Esophagus muscularis mucosa (tissue), 4 donors: ENCODE measurements at regions not wholly inside any gene's neighbourhood (a gene's known extent, or its start where the extent isn't known, plus 50 kb on each side); places are given as distances from the start of the nearest gene placed in this dataset.

Experiments
- DNase-seq: peaks from one replicate; pipeline ENCODE4 v3.0.0-alpha.2; 2017; ENCODE audit errors: extremely low spot score
- H3K27ac ChIP-seq, 4 donors: fragments of 200-600 bp; sonication (generic); replicated peaks in 1 of 4; 1 replicate in 3 of 4; 2 replicates in 1 of 4; pipeline ENCODE4 v1.5.1; 2016 to 2019; ENCODE audit warnings: mild to moderate bottlenecking in 1 of 4
- H3K27me3 ChIP-seq, 4 donors: fragments of 200-600 bp; sonication (generic); one replicate each; pipeline versions ENCODE4 v1.5.1 to v1.6.0; 2016 to 2019
- H3K36me3 ChIP-seq, 4 donors: fragments of 200-600 bp; sonication (generic); one replicate each; pipeline ENCODE4 v1.5.1; 2016 to 2019
- H3K4me1 ChIP-seq, 4 donors: fragments of 200-600 bp; sonication (generic); one replicate each; pipeline ENCODE4 v1.5.1; 2016 to 2019
- H3K4me3 ChIP-seq, 4 donors: fragments of 200-600 bp; sonication (generic); 1 replicate in 2 of 4; 2 replicates in 2 of 4; pipeline ENCODE4 v1.5.1; 2016 to 2019; ENCODE audit warnings: mild to moderate bottlenecking in 4 of 4, moderate library complexity in 1 of 4
- H3K9me3 ChIP-seq, 4 donors: fragments of 200-600 bp; sonication (generic); 1 replicate in 3 of 4; 2 replicates in 1 of 4; pipeline ENCODE4 v1.5.1; 2016 to 2019
- EP300 ChIP-seq: sonication (generic); formaldehyde crosslinking; IDR thresholded peaks from one replicate; pipeline ENCODE4 v1.6.1; 2017; ENCODE audit warnings: antibody characterized with exemption
- POLR2A ChIP-seq: fragments of 450-650 bp; IDR thresholded peaks from one replicate; pipeline ENCODE4 v1.6.1; 2017; ENCODE audit warnings: antibody characterized with exemption, moderate library complexity, mild to moderate bottlenecking, low read depth
- POLR2AphosphoS5 ChIP-seq, 2 donors: sonication (generic); formaldehyde crosslinking; IDR thresholded peaks; one replicate each; pipeline ENCODE4 v1.6.1; 2017; ENCODE audit warnings: antibody characterized with exemption in 2 of 2
- WGBS: methylation state at CpG from one replicate; pipeline ENCODE4 v1.1.5; 2018; 5-methylcytosine and 5-hydroxymethylcytosine counted together
- intact Hi-C: fragments of 100-400 bp; cut with DNase I; formaldehyde crosslinking; loops from one replicate; pipeline ENCODE4 v1.15.1; 2023
- TF ChIP-seq, protein P1 (sequence below), 3 experiments: fragments of 200-600 bp in 2 of 3; fragments of 450-650 bp in 1 of 3; sonication (generic) in 2 of 3; IDR thresholded peaks; one replicate each; pipeline ENCODE4 v1.5.1; 2017 to 2019; ENCODE audit warnings: antibody characterized with exemption in 3 of 3, mild to moderate bottlenecking in 2 of 3, moderate library complexity in 1 of 3

DNA sequence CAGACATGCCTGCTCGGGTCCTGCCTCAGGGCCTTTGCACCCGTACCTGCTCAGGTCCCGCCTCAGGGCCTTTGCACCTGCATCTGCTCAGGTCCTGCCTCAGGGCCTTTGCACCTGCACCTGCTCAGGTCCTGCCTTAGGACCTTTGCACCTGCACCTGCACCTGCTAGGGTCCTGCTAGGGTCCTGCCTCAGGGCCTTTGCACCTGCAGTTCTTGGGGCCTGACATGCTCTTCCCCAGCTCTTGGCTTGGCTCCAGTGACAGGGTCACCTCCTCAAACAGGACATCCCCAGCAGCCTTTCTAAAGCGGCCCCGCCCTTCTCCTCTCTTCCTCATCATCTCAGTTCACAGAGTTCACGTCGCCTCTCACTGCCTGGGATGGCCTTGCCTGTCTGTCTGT, 54.9 kb upstream of the NCOR2 start:
- intact Hi-C loops, result no loop called here
- peaks cover 0 to 6% (median 0%) of the 10 kb centered on the region in 4 donors for H3K27me3 ChIP-seq
- WGBS, result 92% methylated on average over 5 of the region's 7 CpGs

DNA sequence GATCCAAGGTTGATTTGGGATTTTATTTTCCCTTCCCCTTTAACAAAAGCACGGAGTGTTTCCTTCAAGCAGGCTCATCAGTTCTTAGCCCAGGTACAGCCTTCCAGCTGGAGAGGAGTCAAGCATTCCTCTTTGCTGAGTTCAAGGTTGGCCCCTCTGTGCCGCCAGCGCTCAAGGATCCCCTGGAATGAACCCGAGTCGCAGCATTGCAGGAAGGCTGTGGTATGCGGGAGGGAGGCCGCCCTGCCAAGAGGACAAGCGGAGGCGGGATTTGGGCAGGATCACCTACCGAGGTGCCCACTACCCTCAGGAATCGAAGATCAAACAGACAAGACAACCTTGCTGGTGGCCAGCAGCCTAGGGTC, 53.9 kb upstream of the NCOR2 start:
- H3K36me3 ChIP-seq, result no peaks in the 10 kb centered on the region
- peaks cover 25 to 48% (median 46%) of the 10 kb centered on the region in 4 donors for H3K4me1 ChIP-seq
- TF ChIP-seq POLR2AphosphoS5 (IDR thresholded peaks at IDR 0.05) (peak; percentile 78 to 81), EP300 (no peak), POLR2A (no peak)
- TF ChIP-seq, protein P1, sequence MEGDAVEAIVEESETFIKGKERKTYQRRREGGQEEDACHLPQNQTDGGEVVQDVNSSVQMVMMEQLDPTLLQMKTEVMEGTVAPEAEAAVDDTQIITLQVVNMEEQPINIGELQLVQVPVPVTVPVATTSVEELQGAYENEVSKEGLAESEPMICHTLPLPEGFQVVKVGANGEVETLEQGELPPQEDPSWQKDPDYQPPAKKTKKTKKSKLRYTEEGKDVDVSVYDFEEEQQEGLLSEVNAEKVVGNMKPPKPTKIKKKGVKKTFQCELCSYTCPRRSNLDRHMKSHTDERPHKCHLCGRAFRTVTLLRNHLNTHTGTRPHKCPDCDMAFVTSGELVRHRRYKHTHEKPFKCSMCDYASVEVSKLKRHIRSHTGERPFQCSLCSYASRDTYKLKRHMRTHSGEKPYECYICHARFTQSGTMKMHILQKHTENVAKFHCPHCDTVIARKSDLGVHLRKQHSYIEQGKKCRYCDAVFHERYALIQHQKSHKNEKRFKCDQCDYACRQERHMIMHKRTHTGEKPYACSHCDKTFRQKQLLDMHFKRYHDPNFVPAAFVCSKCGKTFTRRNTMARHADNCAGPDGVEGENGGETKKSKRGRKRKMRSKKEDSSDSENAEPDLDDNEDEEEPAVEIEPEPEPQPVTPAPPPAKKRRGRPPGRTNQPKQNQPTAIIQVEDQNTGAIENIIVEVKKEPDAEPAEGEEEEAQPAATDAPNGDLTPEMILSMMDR (IDR thresholded peaks at IDR 0.05), result no peak
- DNase-seq, result peak; percentile 96
- H3K4me3 ChIP-seq, result peak overlapping the region in 1 of 4 donors; percentile 21
- peaks cover 0 to 6% (median 0%) of the 10 kb centered on the region in 4 donors for H3K9me3 ChIP-seq
- peak overlapping the region; percentile 80 to 87 (median 84) for H3K27ac ChIP-seq
- WGBS, result 30% methylated on average over 10 of the region's 11 CpGs
- intact Hi-C loops, result no loop called here
- peaks cover 0 to 6% (median 0%) of the 10 kb centered on the region in 4 donors for H3K27me3 ChIP-seq

More for the DNA sequence above, 54.9 kb upstream of the NCOR2 start:
- Histone ChIP-seq H3K4me1 (peaks cover 36 to 58% (median 56%) of the 10 kb centered on the region in 4 donors), H3K9me3 (peaks cover 0 to 6% (median 0%) of the 10 kb centered on the region in 4 donors), H3K27ac (no peak overlapping the region), H3K4me3 (no peak overlapping the region), H3K36me3 (no peaks in the 10 kb centered on the region)
- DNase-seq, result no peak
- TF ChIP-seq EP300, result no peak
- no peak for TF ChIP-seq POLR2A
- TF ChIP-seq, protein P1 (IDR thresholded peaks at IDR 0.05), result no peak
- TF ChIP-seq POLR2AphosphoS5 (IDR thresholded peaks at IDR 0.05), result no peak

DNA sequence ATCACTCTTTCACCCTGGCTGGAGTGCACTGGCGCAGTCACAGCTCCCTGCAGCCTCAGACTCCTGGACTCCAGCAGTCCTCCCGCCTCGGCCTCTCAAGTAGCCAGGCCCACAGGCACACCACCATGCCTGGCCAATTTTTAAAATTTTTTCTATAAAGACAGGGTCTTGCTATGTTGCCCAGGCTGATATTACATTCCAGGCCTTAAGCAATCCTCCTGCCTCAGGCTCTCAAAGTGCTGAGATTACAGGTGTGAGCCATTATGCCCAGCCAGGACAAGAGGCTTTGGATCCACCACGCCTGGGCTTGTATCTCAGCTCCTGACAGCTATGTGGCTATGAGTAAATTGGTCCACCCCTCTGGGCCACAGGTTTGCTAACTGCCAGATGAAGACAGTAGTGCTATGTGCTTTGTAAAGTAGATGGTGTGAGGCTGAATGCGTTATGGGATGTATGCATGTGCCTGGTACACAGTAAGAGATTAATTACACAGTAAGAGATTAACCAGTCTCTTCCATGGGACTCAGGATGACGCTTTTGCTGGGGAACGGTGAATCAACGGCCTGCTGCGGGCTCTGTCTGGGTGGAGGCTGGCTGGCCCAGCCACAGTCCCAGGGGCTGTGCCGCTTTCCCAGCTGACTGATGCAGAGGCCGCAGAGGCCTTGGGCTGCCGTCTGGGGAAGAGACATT, 53.3 kb upstream of the NCOR2 start:
- Histone ChIP-seq H3K36me3 (no peaks in the 10 kb centered on the region), H3K9me3 (peaks cover 0 to 6% (median 0%) of the 10 kb centered on the region in 4 donors), H3K27ac (peak overlapping the region; percentile 80 to 87 (median 84)), H3K4me1 (peaks cover 20 to 42% (median 41%) of the 10 kb centered on the region in 4 donors), H3K27me3 (peaks cover 0 to 6% (median 0%) of the 10 kb centered on the region in 4 donors), H3K4me3 (peak overlapping the region in 1 of 4 donors; percentile 21)
- no peak for DNase-seq
- WGBS, result 61% methylated on average over 12 of the region's 12 CpGs
- intact Hi-C loops, result no loop called here
- no peak for TF ChIP-seq POLR2AphosphoS5 (IDR thresholded peaks at IDR 0.05)
- TF ChIP-seq EP300, result no peak
- TF ChIP-seq, protein P1 (IDR thresholded peaks at IDR 0.05), result no peak
- TF ChIP-seq POLR2A, result no peak

DNA sequence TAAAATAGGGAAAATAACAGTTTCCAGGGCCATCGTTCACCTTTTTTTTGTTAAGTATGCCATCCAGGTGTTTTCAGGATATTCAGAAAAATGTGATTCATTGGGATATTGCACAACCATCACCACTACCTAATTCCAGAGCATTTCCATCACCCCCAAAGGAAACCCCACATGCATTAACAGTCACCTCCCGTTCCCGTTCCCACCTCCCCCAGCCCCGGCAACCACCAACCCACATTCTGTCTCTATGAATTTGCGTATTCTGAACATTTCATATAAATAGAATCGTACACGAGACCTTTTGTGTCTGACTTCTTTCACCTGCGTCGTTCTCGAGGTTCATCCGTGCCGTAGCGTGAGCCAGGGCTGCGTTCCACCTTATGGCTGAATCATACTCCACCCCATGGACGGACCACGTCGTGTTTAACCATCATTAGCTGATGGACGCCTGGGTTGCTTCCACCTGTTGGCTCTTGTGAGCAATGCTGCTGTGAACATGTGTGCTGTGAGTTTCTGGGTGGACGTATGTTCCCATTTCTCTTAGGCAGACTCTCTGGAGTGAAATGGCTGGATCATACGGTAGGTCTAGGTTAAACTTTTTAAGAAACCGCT, 51.0 kb upstream of the NCOR2 start:
- no peaks in the 10 kb centered on the region for H3K36me3 ChIP-seq
- H3K27me3 ChIP-seq, result peaks cover 0 to 6% (median 0%) of the 10 kb centered on the region in 4 donors
- 90% methylated on average over 21 of the region's 21 CpGs for WGBS
- intact Hi-C loops, result no loop called here
- DNase-seq, result no peak
- no peak overlapping the region for H3K27ac ChIP-seq
- H3K4me1 ChIP-seq, result peaks cover 6 to 36% (median 32%) of the 10 kb centered on the region in 4 donors
- TF ChIP-seq POLR2AphosphoS5 (IDR thresholded peaks at IDR 0.05), result no peak
- no peak for TF ChIP-seq POLR2A
- TF ChIP-seq EP300, result no peak
- TF ChIP-seq, protein P1 (IDR thresholded peaks at IDR 0.05), result no peak
- no peak overlapping the region for H3K4me3 ChIP-seq
- H3K9me3 ChIP-seq, result peaks cover 0 to 2% (median 0%) of the 10 kb centered on the region in 4 donors
